ENCODE measurements at regions not wholly inside any gene's neighbourhood (a gene's known extent, or its start where the extent isn't known, plus 50 kb on each side); places are given as distances from the start of the nearest gene placed in this dataset.

DNA sequence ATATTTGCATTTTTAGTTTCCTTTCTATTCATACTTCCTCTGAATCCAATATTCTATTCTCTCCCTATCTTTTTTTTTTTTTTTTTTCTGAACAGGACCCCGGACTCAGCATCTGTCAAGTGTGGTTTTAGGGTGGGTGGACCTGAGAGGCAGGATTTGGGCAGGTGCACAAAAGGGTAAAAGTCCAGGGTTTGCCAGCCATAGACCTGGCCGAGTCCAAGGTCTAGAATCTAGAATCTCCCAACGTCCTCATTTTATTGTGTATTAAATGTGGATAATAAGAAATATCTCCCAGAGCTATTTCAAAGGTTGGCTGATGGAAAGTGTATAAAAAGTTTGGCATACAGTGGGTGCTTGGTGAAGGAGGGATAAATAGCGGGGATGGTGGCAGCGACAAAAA is 273.3 kb upstream of the MAF start:
- TF ChIP-seq POLR2A (IDR thresholded peaks at IDR 0.05; ENCODE audit: low read depth) = no peak
- TF ChIP-seq, protein P1, sequence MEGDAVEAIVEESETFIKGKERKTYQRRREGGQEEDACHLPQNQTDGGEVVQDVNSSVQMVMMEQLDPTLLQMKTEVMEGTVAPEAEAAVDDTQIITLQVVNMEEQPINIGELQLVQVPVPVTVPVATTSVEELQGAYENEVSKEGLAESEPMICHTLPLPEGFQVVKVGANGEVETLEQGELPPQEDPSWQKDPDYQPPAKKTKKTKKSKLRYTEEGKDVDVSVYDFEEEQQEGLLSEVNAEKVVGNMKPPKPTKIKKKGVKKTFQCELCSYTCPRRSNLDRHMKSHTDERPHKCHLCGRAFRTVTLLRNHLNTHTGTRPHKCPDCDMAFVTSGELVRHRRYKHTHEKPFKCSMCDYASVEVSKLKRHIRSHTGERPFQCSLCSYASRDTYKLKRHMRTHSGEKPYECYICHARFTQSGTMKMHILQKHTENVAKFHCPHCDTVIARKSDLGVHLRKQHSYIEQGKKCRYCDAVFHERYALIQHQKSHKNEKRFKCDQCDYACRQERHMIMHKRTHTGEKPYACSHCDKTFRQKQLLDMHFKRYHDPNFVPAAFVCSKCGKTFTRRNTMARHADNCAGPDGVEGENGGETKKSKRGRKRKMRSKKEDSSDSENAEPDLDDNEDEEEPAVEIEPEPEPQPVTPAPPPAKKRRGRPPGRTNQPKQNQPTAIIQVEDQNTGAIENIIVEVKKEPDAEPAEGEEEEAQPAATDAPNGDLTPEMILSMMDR (IDR thresholded peaks at IDR 0.05) = no peak

Data from esophagus muscularis mucosa (tissue), 3 donors.